Progenitor cell of endocrine pancreas (in vitro differentiated cells): ENCODE measurements at regions not wholly inside any gene's neighbourhood (a gene's known extent, or its start where the extent isn't known, plus 50 kb on each side); places are given as distances from the start of the nearest gene placed in this dataset.

Source experiments
- DNase-seq: peaks from one replicate; pipeline ENCODE4 v3.0.0; 2021; ENCODE audit warnings: low spot score; ENCODE audit not compliant: unreplicated experiment
- H3K27ac Mint-ChIP-seq: 2 replicates; pipeline ENCODE4 v1.8.0; 2021; ENCODE audit warnings: mild to moderate bottlenecking, moderate library complexity, mixed read lengths
- H3K27me3 Mint-ChIP-seq: 2 replicates; pipeline ENCODE4 v1.8.0; 2021; ENCODE audit warnings: mixed read lengths
- H3K36me3 Mint-ChIP-seq: 2 replicates; pipeline ENCODE4 v1.8.0; 2022; ENCODE audit warnings: mixed read lengths; ENCODE audit not compliant: insufficient read depth
- H3K4me1 Mint-ChIP-seq: 2 replicates; pipeline ENCODE4 v1.8.0; 2021; ENCODE audit warnings: low read depth, mixed read lengths
- H3K4me3 Mint-ChIP-seq: 2 replicates; pipeline ENCODE4 v1.8.0; 2021; ENCODE audit warnings: low read depth, mild to moderate bottlenecking, moderate library complexity, mixed read lengths
- H3K9me3 Mint-ChIP-seq: 2 replicates; pipeline ENCODE4 v1.8.0; 2021; ENCODE audit warnings: low read depth, mixed read lengths
- CTCF ChIP-seq: fragments of 200-600 bp; sonication (generic); IDR thresholded peaks from one replicate; pipeline ENCODE4 v1.5.0; 2021; ENCODE audit warnings: antibody characterized with exemption, mild to moderate bottlenecking; ENCODE audit not compliant: unreplicated experiment

GRCh38 chr4:136106753-136107152, 1425.5 kb downstream of the PCDH18 start:
- H3K4me3 Mint-ChIP-seq, result no peak overlapping the region
- no peaks in the 10 kb centered on the region for H3K36me3 Mint-ChIP-seq
- no peaks in the 10 kb centered on the region for H3K27me3 Mint-ChIP-seq
- TF ChIP-seq CTCF, result no peak
- no peak overlapping the region for H3K27ac Mint-ChIP-seq
- DNase-seq, result no peak
- H3K4me1 Mint-ChIP-seq, result no peaks in the 10 kb centered on the region
- H3K9me3 Mint-ChIP-seq, result no peaks in the 10 kb centered on the region

GRCh38 chr4:136103616-136104015, 1428.7 kb downstream of the PCDH18 start:
- no peak for TF ChIP-seq CTCF
- Mint-ChIP-seq H3K4me1 (no peaks in the 10 kb centered on the region), H3K9me3 (peaks cover 4% of the 10 kb centered on the region), H3K27me3 (no peaks in the 10 kb centered on the region), H3K27ac (no peak overlapping the region), H3K4me3 (no peak overlapping the region), H3K36me3 (no peaks in the 10 kb centered on the region)
- no peak for DNase-seq

- DNase-seq, result no peak
- Mint-ChIP-seq H3K4me3 (no peak overlapping the region), H3K27ac (no peak overlapping the region), H3K27me3 (no peaks in the 10 kb centered on the region), H3K36me3 (no peaks in the 10 kb centered on the region), H3K4me1 (no peaks in the 10 kb centered on the region), H3K9me3 (peaks cover 4% of the 10 kb centered on the region)
- no peak for TF ChIP-seq CTCF
Observed at GRCh38 chr4:136097676-136098075, 1434.6 kb downstream of the PCDH18 start.

GRCh38 chr4:136088211-136088867, 1444.0 kb downstream of the PCDH18 start:
- H3K27ac Mint-ChIP-seq, result no peak overlapping the region

GRCh38 chr4:136078976-136079375, 1453.3 kb downstream of the PCDH18 start:
- no peak for DNase-seq
- Mint-ChIP-seq H3K9me3 (no peaks in the 10 kb centered on the region), H3K27me3 (no peaks in the 10 kb centered on the region), H3K36me3 (no peaks in the 10 kb centered on the region), H3K4me3 (no peak overlapping the region), H3K27ac (no peak overlapping the region), H3K4me1 (peaks cover 2% of the 10 kb centered on the region)
- TF ChIP-seq CTCF, result no peak

More at GRCh38 chr4:136088211-136088867, 1444.0 kb downstream of the PCDH18 start:
- TF ChIP-seq CTCF, result no peak
- H3K4me1 Mint-ChIP-seq, result no peaks in the 10 kb centered on the region
- no peak overlapping the region for H3K4me3 Mint-ChIP-seq
- DNase-seq, result no peak
- H3K36me3 Mint-ChIP-seq, result no peaks in the 10 kb centered on the region
- no peaks in the 10 kb centered on the region for H3K9me3 Mint-ChIP-seq
- no peaks in the 10 kb centered on the region for H3K27me3 Mint-ChIP-seq
